Ascending aorta (tissue), 2 donors: ENCODE measurements at regions not wholly inside any gene's neighbourhood (a gene's known extent, or its start where the extent isn't known, plus 50 kb on each side); places are given as distances from the start of the nearest gene placed in this dataset.

Experiments
- DNase-seq, 2 donors: peaks; one replicate each; pipeline ENCODE4 v3.0.0-alpha.2; 2019; ENCODE audit warnings: low spot score in 2 of 2
- H3K27ac ChIP-seq, 2 donors: fragments of 200-600 bp; sonication (generic); one replicate each; pipeline ENCODE4 v1.5.1; 2016 to 2017; ENCODE audit warnings: mild to moderate bottlenecking in 1 of 2
- H3K27me3 ChIP-seq: fragments of 200-600 bp; sonication (generic); one replicate; pipeline ENCODE4 v1.5.1; 2017
- H3K36me3 ChIP-seq, 2 donors: fragments of 200-600 bp; sonication (generic); one replicate each; pipeline ENCODE4 v1.5.1; 2016
- H3K4me1 ChIP-seq, 2 donors: fragments of 200-600 bp; sonication (generic); one replicate each; pipeline ENCODE4 v1.5.1; 2016 to 2017; ENCODE audit warnings: mild to moderate bottlenecking in 1 of 2
- H3K4me3 ChIP-seq, 2 donors: fragments of 200-600 bp; sonication (generic); one replicate each; pipeline ENCODE4 v1.5.1; 2016 to 2017; ENCODE audit warnings: mild to moderate bottlenecking in 1 of 2
- H3K9me3 ChIP-seq, 2 donors: fragments of 200-600 bp; sonication (generic); one replicate each; pipeline ENCODE4 v1.5.1; 2016
- CTCF ChIP-seq, 3 experiments: fragments of 200-600 bp in 2 of 3; fragments of 450-650 bp in 1 of 3; sonication (generic) in 2 of 3; IDR thresholded peaks; one replicate each; pipeline ENCODE4 v1.5.1; 2016 to 2019; ENCODE audit warnings: antibody characterized with exemption in 3 of 3, mild to moderate bottlenecking in 1 of 3, moderate library complexity in 1 of 3
- intact Hi-C: fragments of 100-400 bp; cut with DNase I; formaldehyde crosslinking; loops from one replicate; pipeline ENCODE4 v1.15.1; 2023

DNA sequence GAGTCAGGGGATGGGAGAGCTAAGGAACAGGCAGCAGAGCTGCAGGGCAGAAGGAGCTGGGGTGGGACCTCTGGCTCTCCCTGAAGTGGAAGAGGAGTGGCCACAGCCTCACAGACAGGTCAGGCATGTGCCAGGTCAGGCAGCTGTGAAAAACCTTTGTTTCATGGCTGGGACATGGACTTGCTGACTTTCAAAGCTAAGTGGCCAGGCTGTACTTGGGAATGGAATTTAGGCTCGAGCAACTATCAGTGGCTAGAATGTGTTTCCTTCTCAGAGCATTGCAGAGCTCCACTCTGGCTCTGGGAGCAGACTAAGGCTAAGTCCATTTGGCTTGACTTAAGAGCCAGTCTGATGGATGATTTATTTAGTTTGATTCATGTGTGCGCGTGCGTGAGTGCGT, 385.1 kb downstream of the LMX1A start:
- no peak for TF ChIP-seq CTCF (IDR thresholded peaks at IDR 0.05)
- Histone ChIP-seq H3K27ac (no peak overlapping the region), H3K36me3 (no peaks in the 10 kb centered on the region), H3K27me3 (no peaks in the 10 kb centered on the region), H3K4me1 (no peaks in the 10 kb centered on the region), H3K9me3 (no peaks in the 10 kb centered on the region), H3K4me3 (no peak overlapping the region)
- DNase-seq: no peak
- intact Hi-C loops: no loop called here

GRCh38 chr1:164969253-164969652, 387.3 kb downstream of the LMX1A start:
- H3K9me3 ChIP-seq: no peaks in the 10 kb centered on the region
- no peak for DNase-seq
- H3K27ac ChIP-seq: no peak overlapping the region
- no peaks in the 10 kb centered on the region for H3K4me1 ChIP-seq
- H3K36me3 ChIP-seq: no peaks in the 10 kb centered on the region
- H3K27me3 ChIP-seq: no peaks in the 10 kb centered on the region
- H3K4me3 ChIP-seq: no peak overlapping the region
- no peak for TF ChIP-seq CTCF (IDR thresholded peaks at IDR 0.05)
- intact Hi-C loops: no loop called here

DNA sequence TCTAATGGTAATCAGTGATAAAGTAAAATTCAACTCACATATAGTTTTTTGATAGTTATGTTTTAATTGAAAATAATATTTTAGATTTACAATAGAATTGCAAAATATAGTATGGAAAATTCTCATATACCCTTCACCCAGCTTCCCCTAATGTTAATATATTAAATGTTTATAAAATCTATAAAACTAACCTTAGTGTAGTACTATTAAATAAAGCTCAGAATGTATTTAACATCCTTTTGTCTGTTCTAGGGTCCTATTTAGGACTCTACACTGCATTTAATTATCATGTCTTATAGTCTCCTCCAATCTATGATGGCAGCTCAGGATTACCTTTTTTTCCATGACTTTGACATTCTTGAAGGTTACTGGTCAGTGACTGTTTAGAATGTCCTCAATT, 389.2 kb downstream of the LMX1A start:
- Histone ChIP-seq H3K36me3 (no peaks in the 10 kb centered on the region), H3K9me3 (no peaks in the 10 kb centered on the region), H3K27ac (no peak overlapping the region), H3K4me3 (no peak overlapping the region), H3K27me3 (no peaks in the 10 kb centered on the region), H3K4me1 (no peaks in the 10 kb centered on the region)
- intact Hi-C loops: no loop called here
- DNase-seq: no peak
- TF ChIP-seq CTCF (IDR thresholded peaks at IDR 0.05): no peak

DNA sequence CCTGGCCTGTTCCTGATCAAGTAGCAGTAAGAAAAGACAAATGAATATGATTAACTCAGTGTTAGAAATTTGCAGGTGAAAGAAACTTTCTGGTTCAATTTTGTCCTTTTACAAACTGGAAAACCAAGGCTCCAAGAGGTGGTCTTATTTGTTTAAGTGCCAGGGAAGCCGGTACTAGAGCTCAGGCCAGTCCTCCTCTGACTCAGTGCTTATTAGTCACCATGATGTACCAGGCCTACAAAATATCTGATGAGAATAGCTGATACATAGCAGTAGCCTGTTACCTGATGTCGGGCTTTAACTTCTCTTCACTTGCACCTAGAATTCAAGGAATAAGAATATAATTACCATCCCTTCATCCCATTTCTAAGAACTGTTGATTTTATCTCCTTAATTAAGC, 394.8 kb downstream of the LMX1A start:
- Histone ChIP-seq H3K9me3 (no peaks in the 10 kb centered on the region), H3K4me3 (no peak overlapping the region), H3K4me1 (no peaks in the 10 kb centered on the region), H3K27ac (no peak overlapping the region), H3K36me3 (no peaks in the 10 kb centered on the region), H3K27me3 (no peaks in the 10 kb centered on the region)
- intact Hi-C loops: no loop called here
- no peak for DNase-seq
- TF ChIP-seq CTCF (IDR thresholded peaks at IDR 0.05): no peak

DNA sequence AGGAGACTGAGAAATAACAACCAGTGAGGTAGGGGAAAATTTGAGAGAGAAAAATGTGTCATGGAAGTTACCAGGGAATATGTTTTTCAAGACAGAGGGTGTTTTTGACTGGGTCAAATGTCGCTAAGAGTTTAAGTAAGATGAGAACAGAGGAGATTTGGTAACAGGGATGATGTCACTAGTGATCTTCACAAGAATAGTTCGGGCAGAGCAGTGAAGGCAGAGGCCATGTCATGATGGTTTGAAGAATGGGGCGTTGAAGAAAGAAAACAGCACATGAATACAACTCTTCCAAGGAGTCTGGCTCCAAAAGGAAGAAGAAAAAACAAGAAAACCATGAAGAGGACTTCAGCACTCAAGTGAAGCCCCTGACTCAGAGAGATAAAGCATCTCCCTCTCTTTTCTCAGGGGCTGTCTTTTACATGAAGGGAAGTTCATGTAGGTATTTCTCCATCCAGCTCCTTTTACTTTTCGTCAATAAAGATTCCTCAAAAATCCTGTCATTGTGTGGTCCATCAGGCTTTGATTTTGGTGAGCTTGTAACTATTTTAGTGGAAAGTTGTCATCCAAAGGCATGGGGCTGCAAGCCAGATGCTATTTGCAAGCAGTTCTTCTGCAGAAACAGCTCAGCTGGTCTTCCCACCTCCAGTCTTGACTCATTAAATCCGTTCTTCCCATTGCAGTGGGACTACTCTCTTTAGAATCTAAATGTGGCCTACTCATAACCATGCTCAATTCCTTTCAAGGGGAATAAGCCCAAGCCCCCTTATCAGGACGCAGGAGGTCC, 397.3 kb downstream of the LMX1A start:
- no peak overlapping the region for H3K27ac ChIP-seq
- DNase-seq: no peak
- no peak overlapping the region for H3K4me3 ChIP-seq
- intact Hi-C loops: no loop called here
- H3K9me3 ChIP-seq: no peaks in the 10 kb centered on the region
- no peaks in the 10 kb centered on the region for H3K4me1 ChIP-seq
- TF ChIP-seq CTCF (IDR thresholded peaks at IDR 0.05): no peak
- H3K36me3 ChIP-seq: no peaks in the 10 kb centered on the region
- H3K27me3 ChIP-seq: no peaks in the 10 kb centered on the region

GRCh38 chr1:164953815-164954214, 394.8 kb downstream of the PBX1 start:
- H3K4me3 ChIP-seq: no peak overlapping the region
- H3K4me1 ChIP-seq: no peaks in the 10 kb centered on the region
- H3K27ac ChIP-seq: no peak overlapping the region
- DNase-seq: no peak
- no peak for TF ChIP-seq CTCF (IDR thresholded peaks at IDR 0.05)
- H3K36me3 ChIP-seq: no peaks in the 10 kb centered on the region
- intact Hi-C loops: no loop called here
- no peaks in the 10 kb centered on the region for H3K27me3 ChIP-seq
- H3K9me3 ChIP-seq: peaks cover 0 to 5% of the 10 kb centered on the region in 2 donors
